Gastroesophageal sphincter (tissue), 3 donors: ENCODE measurements at regions not wholly inside any gene's neighbourhood (a gene's known extent, or its start where the extent isn't known, plus 50 kb on each side); places are given as distances from the start of the nearest gene placed in this dataset.

Source experiments
- EP300 ChIP-seq: sonication (generic); formaldehyde crosslinking; IDR thresholded peaks from one replicate; pipeline ENCODE4 v1.6.1; 2017; ENCODE audit warnings: antibody characterized with exemption, mild to moderate bottlenecking
- POLR2A ChIP-seq, 2 donors: fragments of 450-650 bp; IDR thresholded peaks; one replicate each; pipeline ENCODE4 v1.6.1; 2017; ENCODE audit warnings: antibody characterized with exemption in 2 of 2, mild to moderate bottlenecking in 2 of 2, moderate library complexity in 1 of 2
- POLR2AphosphoS5 ChIP-seq: sonication (generic); formaldehyde crosslinking; IDR thresholded peaks from one replicate; pipeline ENCODE4 v1.6.1; 2017; ENCODE audit warnings: antibody characterized with exemption
- TF ChIP-seq, protein P1 (sequence below), 4 experiments: fragments of 200-600 bp in 2 of 4; fragments of 450-650 bp in 2 of 4; sonication (generic) in 1 of 4; IDR thresholded peaks; one replicate each; pipeline ENCODE4 v1.5.1; 2017 to 2019; ENCODE audit warnings: antibody characterized with exemption in 4 of 4, mild to moderate bottlenecking in 2 of 4, moderate library complexity in 2 of 4

DNA sequence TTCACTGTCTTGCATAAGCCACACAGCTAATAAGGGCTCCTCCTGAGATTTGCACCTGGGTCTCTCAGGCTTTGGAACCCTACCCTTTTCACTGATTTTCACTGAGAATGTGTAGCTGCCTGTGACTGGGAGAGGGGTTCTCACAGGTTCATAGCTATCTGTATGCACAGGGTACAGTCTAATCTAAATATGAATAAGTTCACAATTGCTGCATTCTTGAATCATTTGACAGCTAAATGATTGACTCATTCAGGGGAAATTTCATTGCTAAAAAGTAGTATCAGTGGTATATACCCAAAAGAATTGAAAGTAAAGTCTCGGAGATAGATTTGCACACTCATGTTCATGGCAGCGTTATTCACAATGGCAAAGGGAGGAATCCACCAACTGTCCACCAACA, 140.7 kb downstream of the BOD1 start:
- TF ChIP-seq, protein P1, sequence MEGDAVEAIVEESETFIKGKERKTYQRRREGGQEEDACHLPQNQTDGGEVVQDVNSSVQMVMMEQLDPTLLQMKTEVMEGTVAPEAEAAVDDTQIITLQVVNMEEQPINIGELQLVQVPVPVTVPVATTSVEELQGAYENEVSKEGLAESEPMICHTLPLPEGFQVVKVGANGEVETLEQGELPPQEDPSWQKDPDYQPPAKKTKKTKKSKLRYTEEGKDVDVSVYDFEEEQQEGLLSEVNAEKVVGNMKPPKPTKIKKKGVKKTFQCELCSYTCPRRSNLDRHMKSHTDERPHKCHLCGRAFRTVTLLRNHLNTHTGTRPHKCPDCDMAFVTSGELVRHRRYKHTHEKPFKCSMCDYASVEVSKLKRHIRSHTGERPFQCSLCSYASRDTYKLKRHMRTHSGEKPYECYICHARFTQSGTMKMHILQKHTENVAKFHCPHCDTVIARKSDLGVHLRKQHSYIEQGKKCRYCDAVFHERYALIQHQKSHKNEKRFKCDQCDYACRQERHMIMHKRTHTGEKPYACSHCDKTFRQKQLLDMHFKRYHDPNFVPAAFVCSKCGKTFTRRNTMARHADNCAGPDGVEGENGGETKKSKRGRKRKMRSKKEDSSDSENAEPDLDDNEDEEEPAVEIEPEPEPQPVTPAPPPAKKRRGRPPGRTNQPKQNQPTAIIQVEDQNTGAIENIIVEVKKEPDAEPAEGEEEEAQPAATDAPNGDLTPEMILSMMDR (IDR thresholded peaks at IDR 0.05) = no peak
- no peak for TF ChIP-seq POLR2AphosphoS5
- TF ChIP-seq EP300 = no peak
- no peak for TF ChIP-seq POLR2A (IDR thresholded peaks at IDR 0.05)
